ENCODE measurements at regions not wholly inside any gene's neighbourhood (a gene's known extent, or its start where the extent isn't known, plus 50 kb on each side); places are given as distances from the start of the nearest gene placed in this dataset.

DNA sequence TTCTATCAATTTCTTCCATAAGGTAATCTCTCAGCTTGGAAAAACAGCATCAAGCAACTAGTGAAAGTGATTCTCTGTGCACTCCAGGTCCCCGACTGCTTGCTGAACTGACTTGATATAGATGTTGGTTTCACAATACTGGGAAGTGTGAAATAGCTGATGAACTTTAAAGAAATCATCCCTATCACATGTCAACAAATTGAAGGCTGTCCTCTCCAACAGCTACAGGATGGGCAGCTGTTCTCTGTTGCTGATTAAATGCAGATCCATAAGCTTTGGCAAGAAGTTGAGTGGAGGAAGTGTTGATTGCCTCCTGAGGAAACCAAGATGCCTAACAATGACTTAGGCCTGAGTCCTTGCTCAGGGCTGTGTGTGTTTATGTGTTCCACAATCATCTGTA, 130.4 kb upstream of the GDF10 start:
- no peak for DNase-seq

DNA sequence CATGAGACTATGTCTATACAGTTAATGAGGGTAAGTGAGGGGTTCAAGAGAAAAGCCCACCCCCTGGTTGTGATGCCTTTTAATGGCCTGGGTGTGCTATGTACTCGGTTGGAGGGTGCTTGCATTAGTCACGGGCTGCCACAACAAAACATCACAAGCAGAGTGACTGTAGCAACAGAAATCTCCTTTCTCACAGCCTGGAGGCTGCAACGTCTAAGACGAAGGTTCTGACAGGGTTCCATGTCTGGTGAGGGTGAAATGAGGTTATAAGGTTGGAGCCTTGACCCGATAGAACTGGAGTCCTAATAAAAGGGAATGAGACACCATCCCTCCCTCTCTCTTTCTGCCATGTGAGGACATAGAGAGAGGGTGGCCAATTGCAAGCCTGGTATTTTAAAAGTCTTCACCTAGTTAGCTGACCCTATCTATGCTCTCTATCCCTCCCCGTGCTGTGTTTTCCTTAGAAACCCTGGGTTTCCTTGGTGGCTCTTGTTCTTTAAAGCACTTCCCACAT, 126.0 kb upstream of the GDF10 start:
- DNase-seq, result no peak

DNA sequence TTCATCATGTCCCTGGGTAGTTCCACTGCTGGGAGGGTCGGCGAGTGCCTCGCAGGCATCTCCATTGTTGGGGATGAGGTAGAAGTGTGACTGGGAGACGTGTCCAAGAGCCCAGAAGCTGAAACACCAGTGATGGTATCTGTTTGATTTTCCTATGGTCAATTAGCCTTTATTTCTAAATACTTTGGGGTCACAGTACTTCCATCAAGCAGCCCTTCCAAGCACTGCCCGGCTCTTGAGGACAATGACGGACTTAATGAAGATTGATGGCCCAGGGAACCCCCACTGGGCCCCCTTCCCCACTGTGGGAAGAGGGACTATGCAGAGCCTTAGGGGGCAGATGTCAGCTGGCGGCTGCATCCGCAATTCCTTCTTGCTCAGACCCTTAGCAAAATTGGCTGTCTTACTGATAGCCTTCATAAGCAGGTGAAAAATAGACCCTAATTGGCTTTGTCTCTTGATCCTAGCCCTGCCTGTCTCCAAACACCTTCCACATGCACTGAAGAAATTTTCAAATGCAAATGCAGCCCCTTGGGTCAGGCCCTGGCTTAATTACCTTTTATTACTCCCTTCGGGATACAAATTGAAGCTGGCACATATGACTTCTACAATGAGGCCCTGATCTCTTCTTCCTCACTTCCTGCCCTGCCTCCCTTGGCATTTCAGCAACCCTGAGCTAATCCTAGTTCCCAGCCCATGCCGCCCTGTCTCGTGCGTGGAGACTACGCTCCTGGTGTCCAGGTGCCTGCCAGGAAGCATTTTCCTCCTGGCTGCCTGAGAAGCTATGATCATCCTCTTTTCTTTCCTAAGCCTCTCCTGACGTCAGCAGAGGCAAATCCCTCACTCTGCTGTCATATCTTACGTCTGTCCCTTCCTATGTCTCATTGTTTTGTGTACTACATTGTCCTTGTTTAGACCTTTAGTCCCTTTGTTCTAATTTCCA, 124.5 kb upstream of the GDF10 start:
- DNase-seq, result no peak

DNA sequence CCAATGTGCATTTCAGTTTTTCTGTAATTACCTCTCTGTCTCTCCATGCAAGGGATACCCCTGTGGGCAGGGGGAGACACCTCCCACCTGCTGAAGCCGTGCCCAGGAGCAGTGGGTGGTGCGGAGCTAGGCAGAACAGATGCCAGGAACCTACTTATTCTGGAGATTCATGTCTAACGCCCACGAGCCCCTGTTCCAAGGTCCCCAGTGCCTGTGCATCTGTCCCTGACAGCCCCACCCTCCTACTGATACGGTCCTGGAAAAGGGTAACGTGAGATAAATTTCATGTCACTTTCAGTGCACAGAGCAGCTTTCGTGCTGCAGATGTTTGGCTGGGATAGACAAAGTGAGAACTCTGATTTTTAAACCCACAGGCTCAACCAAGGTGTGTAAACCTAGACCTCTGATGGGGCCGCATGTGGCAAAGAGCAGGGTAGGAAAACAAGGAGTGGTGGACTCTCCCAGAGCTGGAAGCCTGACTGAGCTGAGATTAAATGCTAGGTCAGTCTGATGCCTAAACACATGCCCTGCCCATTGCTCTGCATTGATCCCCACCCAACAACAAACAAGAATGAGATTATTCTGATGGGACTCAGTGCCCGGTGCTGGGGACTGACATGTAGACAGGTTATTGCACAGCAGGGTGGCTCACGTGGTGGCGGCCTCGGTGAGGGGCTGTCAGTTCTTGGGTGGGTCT, 123.6 kb upstream of the GDF10 start:
- DNase-seq, result no peak

DNA sequence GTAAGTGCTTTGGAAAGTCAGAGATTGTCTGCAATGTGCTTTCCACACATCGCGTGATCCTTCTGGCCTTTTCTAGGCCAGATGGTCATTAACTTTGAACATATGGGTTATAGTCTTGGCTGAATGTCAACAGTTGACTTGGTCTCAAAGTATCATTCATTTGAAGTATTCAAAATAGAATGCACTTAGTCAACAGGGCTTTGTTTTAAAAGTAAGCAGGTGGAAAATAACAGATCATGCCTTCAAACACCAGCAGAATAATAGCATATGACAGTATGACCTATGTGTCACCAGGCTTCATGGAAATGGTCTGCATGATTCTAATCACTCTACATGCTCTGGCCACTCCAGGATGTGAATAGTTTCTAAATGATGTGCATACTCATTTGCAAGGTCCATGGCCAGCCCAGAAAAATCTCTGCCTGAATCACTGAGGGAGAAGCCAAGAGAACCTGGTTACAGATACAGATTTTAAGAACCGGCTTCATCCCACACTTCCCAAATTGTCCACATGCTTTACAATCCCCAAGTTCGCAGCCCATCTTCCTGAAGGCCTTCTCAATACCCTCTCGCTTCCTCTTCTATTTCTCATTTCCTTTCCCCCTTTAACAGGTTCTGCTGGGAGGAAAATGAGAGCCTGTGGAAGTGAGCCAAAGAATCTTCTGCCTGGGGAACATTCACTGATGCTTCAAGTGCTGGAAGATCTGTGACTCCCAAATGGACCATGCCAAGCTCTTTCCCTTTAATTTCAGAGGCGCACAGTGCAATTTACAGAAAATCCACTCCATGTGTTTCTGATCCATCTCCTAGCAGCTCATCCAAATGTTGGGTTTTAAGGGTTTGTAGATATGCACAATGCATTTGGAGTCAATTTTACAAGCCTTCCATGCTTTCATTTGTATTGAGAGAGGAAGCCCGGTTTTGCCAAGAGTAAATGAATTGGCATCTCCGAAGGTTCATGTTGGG, 122.8 kb upstream of the GDF10 start:
- no peak for DNase-seq

DNA sequence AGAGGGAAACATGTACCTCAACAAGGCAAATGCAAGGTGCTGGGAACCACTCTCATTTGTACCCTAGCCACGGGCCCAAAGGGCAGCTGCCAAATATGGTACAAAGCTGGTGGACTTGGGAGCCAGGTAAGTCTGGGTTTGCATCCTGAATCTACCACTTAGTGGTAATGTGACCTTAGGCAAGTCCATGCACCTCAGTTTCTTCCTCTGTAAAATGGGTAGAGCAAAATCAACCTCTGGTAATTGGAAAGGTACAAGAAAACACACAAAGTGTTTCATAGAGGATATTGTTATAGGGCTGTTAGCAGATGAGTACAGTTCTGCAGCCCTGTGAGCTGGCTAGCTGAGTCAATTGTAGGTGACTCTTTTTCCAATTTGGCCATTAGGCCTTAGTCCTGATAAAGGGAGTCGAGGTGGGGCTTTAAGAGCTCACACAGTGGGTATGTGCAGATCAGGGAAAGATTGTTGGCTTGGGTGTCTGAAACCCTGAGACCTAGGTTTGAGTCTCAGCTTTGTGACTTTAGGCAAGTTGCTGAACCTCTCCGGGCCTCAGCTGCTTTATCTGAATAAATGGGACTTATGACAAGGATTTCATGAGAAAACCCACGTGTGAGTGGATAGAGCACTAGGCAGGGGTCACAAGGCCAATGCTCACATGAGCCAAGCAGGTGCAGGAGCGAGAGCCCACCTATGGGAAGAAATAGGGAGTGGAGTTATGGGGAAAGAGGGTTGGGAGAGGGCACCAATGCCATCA, 121.3 kb upstream of the GDF10 start:
- no peak for DNase-seq

DNA sequence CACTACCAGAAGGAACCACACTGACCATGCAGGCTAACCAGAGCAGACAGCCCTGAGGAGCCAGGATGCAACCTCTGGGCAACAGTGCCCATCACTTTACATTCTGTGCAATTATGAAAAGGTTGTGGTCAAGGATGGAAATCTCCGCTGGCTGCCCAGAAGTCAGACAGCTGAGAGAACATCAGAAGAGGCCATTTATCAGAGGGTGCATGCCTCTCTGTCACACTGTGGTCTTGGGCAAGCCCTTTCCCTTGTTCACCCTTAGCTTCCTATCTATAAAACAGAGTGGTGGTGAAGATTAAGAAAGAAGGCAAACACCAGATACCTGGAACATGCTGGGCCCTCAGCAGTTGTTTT, 120.7 kb upstream of the GDF10 start:
- DNase-seq, result no peak

DNA sequence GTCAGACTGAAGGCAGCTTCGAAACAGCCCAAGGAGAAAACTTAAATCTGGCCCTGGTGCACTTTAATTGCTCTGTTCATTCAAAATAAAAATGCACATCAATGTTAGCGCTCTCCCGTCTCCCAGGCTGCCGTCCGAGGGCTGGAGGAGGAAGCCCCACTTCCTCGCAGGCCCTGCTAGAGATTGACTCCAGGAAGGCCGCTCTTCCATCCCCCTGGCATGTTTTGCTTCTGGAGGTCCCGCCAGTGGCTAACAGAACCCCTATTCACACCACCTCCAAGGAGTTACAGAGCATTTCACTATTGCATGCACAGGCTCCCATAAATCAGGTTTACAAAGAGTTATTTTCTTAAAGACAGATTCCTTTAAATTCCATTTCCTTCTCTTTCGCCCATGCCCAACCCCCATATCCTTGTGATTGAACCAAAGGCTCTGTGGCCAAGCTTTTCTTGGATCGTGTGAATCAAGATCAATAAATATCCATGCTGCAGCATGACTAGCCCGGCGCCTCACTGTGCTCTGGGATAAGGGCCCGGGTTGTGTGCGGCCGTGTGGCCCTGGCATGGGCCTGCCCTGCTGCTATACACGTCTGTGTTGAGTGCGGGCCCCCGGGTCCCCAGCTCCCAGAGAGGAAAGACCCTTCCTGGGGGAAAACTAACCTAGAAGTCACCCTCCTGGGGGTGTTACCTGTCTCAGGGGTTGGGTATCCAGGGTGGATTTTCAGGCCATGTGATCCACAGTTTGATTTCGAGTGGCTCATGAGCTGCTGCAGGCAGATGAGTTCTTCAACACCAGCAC, 118.7 kb upstream of the GDF10 start:
- DNase-seq, result no peak

DNA sequence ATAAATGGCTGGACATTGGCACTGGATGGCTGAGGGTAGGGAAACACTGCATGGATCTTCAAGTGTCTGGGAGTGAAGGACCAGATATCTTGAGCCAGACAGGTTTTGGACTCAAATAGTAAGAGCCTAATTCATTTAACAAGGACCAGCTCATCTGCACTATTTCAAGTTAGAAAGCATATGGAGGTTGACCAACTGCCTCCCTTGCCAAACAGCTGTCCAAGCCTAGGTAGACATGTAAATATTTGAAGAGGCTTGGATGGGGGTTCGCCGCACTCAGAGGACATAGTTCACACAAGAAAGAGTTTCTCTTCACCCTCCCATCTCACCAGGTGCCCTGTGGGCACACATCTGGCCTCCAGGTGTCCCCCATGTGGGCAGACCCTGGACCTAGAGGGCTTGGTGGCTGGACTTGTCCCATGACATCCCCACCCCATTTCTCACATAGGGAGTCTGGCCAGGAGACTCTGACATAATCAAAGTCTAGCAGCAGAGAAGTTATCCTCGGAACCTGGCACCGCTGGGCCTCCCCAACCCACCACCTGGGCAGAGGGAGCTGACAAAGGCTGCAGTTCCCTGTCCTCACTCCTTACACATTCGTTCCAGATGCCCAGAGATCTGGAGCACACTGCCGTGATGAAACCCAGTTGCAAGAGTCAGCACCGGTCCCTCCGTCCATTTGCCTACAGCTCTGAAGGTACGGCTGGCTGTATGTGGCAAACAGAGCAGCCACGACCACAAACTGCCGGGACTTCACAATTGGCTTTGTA, 116.9 kb upstream of the GDF10 start:
- no peak for DNase-seq

DNA sequence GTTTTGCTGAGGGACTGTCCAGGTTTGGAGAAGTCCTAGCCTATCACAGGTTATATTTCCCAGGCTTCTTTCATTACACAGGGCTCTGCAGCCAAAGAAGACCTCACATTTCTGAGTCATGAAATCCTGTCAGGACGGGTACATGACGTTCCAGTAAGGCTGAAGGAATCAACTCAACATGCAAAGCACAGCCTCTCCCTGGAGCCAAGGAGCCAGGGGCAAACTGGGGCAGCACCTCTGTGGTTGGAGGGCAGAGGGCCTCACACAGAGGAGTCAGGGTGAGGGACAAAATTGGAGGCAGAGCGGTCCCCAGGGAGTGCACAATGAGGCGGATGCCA, 116.3 kb upstream of the GDF10 start:
- DNase-seq, result no peak

DNA sequence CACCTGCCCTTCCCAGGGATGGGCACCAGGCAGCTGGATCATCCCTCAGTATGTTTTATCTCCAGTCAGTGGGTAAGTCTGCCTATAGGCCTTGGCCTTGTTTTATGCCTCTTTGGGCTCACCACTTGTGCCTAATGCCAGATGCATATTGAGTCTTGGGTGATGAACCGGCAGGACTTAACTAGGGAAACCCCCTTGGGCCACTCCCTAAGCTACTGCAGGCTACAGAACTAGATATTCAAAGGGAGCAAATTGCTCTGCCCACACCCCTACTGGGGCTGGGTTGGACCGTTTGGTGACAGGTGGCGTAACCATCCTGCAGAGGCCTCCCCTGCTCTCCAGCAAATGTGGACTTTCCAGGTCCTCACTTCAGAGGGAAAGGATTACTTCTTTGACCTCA, 115.7 kb upstream of the GDF10 start:
- DNase-seq, result no peak

DNA sequence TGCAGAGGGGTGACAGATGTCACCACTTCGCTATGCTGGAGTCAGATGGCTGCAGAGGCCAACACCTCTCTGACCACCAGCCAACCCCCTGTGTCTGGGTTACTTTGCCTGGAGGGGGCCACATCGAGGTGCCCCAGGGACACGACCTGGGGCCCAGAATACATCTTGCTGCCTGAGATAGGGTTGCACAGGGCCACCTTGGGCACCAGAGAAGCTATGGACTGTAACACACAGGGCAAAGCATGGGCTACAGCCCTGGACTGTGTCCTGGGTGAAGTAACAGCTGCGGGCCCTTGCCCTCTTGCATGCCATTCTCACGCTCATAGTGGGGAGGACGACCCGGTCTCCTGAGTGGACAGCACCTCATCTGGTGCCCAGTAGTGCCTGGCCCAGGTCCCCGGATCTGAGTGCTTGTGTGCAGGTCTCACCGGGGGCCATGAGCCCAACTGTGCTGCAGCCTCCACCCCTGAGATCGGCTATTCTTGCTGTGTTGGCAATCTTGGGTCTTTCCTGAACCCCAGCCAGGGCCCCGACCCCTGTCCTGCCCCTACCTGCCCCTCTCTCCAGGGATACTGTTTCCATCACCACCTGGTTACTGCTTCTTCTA, 115.2 kb upstream of the GDF10 start:
- no peak for DNase-seq

DNA sequence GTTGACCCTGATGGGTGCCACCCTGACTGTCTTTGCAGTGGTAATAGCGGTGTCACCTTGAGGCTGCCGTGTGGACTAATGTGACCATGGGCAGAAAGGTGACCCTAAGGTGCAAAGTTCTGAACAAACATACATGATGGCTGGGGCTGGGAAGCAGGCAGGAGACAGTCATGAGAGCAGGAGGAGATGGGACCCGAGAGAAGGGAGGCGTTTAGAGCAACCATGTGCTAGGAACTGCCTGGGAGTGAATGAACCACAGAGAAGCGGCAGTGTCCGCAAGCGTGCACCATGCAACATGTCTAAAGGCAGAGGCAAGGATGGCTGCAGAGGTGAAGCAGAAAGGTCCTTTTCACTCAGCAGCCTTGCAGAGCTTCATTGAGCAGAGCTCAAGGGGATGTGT, 113.1 kb upstream of the GDF10 start:
- DNase-seq, result no peak

DNA sequence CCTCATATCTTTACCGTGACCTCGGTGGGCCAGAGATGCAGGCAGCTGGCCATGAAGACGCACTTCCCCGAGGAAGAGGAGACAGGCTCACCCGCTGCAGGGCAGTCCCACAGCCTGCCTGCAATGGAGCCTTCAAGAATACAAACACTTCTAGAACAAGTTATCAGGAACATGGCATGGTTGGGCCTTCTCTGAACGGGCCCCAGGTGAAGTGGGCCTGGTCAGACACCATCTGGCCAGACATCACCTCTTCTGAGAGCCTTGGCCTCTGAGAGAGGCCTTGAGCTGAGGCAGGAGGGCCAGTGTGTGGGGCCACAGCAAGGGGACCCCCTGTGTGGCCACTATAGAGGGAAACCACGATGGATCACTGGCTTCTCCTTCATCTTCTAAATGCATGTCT, 112.4 kb upstream of the GDF10 start:
- no peak for DNase-seq

DNA sequence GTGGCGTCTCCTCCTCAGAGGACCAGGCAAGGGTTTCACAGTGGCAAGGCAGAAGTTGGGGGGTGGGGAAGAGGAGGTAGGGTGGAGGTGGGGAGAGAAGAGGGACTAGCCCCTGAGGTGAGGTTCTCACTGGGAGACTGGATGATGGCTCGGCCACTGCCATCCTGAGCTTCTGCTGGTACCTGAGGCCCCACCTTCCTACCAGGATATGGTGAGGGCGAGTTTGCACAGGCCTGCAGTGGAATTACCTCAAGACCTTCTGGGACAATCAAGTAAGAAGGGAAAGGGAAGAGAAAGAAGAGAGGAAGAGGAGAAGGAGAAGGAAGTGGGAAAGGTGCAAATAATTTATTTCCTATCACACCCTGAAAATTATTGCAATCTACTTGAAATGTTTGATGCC, 111.8 kb upstream of the GDF10 start:
- DNase-seq, result no peak

DNA sequence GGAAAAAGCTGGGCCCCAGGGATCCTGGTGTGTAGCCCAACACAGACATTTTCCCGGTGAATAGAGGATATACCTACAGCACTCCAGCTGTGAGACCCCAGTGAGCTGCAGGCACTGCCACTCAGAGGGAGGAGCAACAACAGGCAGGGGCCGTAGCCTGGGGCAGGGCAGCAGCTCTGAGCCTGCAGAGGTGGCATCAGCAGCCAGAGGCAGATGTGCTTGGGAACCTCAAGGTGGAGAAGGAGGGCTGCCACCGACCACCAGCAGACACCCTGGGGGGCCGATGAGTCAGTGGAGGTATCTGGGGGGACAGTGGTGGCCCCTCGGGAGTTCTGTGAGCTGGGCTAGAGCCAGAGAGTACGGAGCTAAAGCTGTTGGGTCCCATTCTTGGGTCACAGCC, 110.2 kb upstream of the GDF10 start:
- no peak for DNase-seq

DNA sequence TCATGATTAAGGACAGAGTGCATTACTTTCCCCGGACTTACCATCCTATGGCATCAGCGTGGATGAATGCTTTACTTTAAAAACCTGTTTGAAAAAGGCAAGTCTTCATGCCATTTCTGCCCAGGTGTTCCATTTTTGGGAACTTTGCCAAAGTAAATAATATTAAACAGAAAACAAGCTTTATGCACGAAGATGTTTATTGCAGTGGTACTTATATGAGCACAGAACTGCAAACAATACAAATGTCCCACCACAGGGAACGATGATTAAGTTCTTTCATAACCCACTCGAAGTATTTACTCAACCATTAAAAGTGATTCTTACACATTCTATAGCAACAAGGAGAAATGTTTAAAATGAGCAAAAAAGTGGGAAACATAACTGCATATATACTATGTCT, 109.7 kb upstream of the GDF10 start:
- no peak for DNase-seq

DNA sequence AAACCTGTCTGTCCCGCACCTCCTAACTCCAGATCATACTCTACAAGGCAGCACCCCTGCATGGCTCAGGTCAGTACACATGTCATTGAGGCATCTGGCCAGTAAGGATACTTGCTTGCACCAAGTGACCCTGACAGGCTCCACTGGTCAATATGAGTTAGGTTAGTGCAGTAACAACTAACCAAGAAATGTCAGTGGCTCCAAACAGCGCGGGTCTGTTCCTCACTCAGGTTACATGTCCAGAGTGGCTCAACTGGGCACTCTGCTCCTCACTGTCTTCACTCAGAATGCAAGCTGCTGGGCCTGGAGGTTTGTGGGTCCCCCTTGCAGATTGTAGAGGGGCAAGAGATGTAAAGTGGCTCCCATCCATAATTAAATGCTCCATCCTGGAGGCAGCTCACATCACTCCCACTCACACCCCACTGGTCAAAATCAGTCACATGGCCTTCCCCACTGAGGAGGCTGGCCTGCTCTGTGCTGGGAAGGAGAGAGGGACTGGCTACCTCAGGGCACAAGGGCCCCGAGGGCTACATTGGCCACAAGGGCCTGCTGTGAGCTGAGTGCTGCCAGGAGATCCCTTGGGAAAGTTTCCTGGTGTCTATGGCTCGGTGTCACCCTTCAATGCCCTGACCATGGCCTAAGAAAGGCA, 109.1 kb upstream of the GDF10 start:
- no peak for DNase-seq

DNA sequence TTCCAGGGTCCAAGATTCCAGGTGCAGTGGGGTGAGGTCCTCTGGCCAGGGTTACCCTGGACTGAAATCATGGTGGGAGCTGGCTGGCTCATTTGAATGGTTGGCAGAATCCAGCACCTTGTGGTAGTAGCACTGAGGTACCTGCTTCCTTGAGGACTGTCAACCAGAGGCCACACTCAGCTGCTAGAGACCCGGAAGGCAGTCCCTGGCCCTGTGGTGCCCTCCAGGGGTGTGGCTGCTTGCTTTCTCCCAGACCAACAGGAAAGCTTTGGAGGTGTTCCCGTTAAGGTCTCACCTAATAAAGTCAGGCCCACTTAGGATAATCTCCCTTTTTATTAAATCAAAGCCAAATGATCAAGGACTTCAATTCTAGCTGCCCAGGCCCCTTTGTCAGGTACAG, 107.7 kb upstream of the GDF10 start:
- DNase-seq, result no peak

DNA sequence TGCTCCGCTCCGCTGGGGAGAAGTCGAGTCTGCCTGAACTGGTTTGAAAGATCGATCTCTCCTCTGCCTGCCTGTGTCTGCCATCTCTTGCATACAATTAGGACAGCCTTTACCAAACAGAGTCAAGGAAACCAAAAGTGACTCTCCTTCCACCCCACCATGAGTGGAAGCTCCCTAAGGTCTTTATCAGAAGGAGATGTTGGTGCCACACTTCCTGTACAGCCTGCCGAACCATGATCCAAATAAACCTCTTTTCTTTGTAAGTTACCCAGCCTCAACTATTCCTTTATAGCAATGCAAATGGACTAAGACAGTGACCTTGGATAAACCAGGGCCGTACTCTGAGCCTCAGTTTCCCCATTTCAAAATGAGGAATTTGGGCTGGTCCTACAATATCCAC, 106.3 kb upstream of the GDF10 start:
- no peak for DNase-seq

All from NCI-H510A treated with DMSO at 0.1 percent for 48 hours (cell line).